ENCODE measurements at regions not wholly inside any gene's neighbourhood (a gene's known extent, or its start where the extent isn't known, plus 50 kb on each side); places are given as distances from the start of the nearest gene placed in this dataset.

GRCh38 chr16:6165330-6165979, 1067.9 kb upstream of the EEF2KMT start:
- DNase-seq: no peak

DNA sequence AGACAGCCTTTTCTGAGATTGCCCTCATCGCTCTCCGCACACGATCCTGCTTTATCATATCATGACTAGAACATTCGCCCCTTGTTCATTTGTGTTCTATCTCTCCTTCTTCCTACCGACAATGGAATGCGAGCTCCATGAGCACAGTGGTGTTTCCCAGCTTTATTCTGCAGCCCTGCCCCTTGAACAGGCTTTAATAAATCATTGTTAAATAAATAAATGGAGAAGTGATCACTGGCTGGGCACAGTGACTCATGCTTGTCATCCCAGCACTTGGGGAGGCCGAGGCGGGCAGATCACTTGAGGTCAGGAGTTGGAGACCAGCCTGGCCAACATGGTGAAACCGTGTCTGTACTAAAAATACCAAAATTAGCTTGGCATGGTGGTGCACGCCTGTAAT, 1063.3 kb upstream of the EEF2KMT start:
- DNase-seq: no peak

GRCh38 chr16:6160303-6160702, 1062.7 kb upstream of the EEF2KMT start:
- DNase-seq: no peak

DNA sequence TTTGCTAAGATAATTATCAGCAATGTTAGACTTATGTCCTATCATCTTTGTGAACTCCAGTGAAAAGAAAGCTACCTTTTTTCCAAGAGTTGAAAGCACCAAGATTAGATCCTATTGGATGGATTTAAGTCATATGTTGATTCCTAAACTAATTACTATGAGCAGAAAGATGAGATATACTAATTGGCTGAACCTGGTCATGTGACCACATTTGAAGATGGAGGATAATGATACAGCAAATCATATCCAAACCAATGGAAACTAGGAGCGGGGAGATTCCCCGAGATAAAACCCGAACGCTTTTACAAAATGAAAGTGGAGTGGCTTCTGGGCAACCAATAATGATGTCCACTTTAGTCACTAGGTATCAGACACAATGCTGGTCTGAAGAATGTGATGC, 1060.2 kb upstream of the EEF2KMT start:
- DNase-seq: no peak

- no peak for DNase-seq
These were observed 1057.7 kb upstream of the EEF2KMT start for GRCh38 chr16:6155271-6155670.

DNA sequence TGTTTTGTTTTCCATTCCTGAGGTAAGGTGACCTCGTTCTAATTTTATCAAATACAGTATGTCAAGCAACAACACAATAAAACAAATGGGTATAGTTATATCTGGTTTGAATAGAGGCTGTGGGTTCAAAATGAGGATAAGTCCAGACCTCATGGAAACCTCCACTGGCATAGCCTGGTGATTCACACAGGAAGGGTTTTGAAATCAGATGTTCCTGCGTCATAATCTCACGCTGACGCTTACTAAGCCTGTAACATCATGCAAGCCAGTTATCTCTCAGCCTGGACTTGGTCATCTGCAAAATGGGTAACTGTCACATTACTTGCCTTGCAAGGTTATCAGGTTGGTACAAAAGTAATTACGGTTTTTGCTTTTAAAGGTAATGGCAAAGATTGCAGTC, 1056.3 kb upstream of the EEF2KMT start:
- no peak for DNase-seq

DNA sequence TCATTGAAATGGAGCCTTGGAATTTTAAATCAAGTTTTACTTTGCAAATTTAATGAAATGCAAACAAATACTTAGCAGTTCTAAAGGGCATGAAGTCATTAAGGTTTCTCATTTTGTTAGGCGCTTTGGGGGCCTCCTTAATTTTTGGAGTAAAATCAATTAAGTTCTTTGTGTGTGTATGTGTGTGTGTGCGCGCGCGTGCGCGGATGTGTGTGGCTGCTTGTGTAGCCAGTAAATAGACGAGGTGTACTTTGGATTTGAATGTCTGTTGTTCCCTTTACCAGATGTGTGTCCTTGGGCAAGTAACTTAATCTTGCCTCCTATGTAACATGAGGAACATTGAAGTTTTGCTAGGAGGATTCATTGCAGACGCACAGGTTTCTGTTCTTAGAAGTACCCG, 1051.4 kb upstream of the EEF2KMT start:
- no peak for DNase-seq

GRCh38 chr16:6148361-6148760, 1050.8 kb upstream of the EEF2KMT start:
- DNase-seq: no peak

DNA sequence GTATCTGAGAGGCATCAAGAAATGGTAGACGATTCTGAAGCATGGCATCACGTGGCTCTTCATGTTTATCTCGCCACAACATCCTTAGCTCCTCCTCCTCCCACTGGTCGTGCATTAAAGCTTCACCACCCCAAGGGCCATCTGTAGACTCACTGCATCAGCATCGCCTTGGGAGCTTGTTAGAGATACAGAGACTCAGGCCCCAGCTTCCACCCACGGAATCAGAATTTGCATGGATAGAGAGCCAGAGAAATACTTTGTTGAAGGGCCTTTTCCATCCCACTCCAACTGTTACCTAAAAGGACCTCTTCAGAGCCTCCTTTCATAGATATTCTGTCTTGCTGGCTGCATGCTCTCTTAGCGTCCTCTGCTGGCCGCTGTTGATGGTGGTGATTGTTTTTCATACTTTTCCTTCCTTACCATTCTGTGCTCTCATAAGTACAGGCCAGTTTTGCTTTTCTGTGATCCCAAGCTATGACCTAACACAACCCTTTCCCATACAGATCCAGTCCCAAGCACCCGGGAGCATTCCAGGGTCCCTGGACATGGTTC, 1049.4 kb upstream of the EEF2KMT start:
- no peak for DNase-seq

DNA sequence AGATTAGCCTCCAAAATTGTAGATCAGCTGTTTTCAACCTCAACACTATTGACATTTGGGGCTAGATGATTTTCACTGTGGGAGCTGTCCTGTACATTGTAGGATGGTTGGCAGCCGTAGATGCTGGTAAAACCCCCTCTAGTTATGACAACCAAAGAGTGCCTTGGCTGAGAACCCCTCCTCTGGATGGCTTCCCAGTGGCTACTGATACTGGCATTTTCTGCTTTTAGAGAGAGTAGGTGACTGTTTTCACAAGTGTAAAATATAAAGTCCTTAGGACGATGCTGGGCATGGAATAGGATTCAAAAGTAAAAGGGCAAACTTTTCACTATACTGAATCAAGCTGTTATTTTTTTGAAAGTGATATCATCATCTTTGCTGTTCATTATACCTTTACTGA, 1048.8 kb upstream of the EEF2KMT start:
- no peak for DNase-seq

DNA sequence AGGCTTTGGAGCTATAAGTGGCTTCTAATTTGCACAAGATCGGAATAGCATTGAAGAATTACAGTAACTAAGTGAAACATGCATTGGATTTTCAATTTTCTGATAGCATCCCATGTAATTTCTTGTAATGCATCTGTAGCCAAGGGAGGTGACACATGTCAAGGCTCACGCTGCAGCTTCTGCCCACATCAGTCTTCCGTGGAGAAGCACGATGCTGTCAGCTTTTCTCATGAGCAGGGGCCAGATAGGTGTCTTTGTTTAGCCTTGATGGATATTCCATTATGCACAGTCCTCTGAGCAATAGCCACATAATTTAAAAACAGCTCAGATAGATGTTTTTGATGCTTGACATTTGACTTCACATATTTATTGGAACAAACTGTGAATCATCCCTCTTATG, 1046.9 kb upstream of the EEF2KMT start:
- DNase-seq: no peak

DNA sequence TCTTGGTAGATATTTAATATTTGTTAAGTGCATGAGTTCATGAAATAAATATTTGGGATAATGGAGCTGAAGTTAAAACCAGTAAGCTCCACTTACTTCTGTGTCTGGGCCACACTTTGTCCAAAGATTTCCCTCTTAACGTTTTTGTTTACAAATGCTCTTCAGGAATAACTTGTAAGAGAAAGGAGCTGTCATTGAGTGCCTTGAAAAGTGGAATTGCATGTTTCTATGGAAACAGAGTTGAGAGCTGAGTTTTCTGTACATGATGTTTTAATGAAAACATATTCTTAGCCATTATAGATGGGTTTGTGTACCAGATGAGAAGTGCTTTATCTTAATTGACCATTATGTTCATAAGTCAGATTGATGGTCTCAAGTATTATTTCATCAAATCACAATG, 1045.4 kb upstream of the EEF2KMT start:
- no peak for DNase-seq

DNA sequence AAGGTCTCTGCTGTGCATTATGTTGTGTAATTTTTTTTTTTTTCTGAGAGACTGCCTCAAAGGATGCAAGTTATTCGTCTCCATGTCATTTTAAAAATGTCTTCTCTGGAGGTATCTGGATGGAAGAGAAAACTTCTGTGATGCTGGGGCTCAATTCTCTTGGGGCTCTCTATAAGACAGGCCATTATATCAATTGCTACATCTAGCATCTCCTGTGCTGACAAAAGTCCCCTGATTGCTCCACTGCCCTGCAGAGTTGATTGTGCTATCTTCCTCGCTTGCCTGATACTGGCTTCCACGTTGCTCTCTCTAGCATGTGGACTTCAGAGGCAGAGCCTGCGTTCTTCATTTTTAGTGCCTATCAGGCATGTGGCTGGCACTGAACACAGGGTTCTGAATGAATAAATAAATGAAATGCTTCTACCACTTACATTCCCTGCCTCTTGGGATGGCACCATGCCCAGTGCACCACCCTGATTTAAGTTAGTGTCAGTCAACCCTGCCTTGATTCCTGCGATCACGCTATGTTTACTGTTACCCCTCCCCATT, 1035.5 kb upstream of the EEF2KMT start:
- no peak for DNase-seq

GRCh38 chr16:6132121-6132520, 1034.5 kb upstream of the EEF2KMT start:
- no peak for DNase-seq

DNA sequence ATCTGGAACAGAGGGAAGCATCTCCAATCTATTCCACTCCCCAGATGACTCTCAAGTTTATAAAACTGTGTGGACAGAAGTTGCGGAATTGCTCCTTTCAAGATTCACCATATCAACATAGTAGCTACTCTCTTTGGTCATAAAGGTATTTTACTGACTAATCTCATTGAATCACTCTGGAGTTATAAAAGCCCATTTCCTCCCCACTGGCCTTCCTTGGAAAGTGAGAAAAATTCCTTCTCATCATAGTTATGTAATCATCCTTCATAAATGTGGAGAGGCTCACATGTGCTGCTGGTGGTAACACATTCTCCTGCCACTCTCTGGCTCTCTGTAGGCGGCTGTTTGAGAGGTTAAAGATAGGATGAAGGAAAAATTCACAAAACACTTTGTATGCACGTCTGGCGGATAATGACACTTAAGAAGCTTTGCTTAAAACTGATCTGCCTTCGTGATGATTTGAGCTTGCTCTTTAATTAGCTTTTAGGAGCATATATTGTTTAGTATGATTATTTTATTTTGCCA, 1034.0 kb upstream of the EEF2KMT start:
- DNase-seq: no peak

GRCh38 chr16:6125483-6126259, 1028.1 kb upstream of the EEF2KMT start:
- DNase-seq: no peak

DNA sequence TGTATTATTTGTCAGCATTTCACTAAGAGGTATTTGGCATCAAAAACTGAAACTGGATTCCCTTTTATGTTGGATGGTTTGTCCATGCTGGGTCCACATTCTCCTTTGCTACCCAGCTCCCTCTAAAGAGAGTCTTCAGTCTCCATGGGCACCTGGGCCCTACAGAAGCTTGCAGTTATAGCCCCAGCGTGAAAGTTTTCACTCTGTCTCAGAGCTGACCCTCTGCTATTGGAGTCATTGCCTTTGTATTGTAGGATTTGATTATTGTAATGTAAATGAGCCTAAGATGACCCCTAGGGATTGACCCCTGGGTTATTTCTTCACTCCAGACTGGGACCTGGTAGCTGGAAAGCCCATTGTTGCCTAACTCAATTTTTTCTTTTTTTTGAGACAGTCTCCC, 1026.5 kb upstream of the EEF2KMT start:
- no peak for DNase-seq

DNA sequence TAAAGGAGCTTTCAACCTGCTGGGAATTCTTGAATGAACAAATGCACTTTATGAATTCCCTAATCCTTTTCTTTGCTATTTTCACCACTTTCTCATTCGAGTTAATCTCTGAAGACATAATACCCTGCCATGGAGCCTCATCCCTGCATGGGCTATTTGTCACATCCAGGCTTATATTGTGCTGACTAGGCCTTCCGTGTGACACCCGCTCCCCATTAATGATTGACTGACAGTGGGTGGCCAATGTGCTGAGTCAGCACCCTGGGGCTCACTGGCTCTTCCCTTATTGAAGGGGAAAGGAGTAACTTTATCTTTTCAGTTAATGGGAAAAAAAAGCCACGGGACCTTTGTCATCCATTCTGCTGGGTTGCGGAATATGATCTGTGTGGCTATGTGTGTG, 1024.8 kb upstream of the EEF2KMT start:
- DNase-seq: no peak

- no peak for DNase-seq
These were observed 1017.1 kb upstream of the EEF2KMT start for GRCh38 chr16:6114691-6115090.

GRCh38 chr16:6113749-6114148, 1016.2 kb upstream of the EEF2KMT start:
- DNase-seq: no peak

GRCh38 chr16:6112700-6113099, 1015.1 kb upstream of the EEF2KMT start:
- DNase-seq: no peak

DNA sequence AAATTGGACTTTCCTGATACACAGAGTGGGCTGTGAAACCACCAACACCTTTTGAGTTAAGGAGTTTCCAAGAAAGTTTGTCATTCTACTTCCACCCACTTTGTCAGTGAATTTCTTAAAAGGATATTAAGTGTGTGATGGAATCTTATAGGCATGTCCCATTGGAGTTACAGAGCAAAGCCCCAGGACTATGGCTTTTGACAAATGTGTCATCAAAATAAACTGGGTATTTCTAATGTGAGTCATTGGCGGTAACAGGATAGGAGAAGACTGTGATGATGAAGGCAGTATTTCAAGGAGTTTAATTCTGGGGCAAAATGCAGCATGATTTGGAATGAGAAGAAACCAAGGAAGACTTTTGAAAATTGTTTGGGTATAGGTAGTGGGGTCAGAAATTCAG, 1013.8 kb upstream of the EEF2KMT start:
- DNase-seq: no peak

- no peak for DNase-seq
These were observed 1012.8 kb upstream of the EEF2KMT start for GRCh38 chr16:6110346-6110745.

- DNase-seq: no peak
These were observed 1008.5 kb upstream of the EEF2KMT start for GRCh38 chr16:6106061-6106460.
